Right lung (tissue), 2 donors: ENCODE measurements at regions not wholly inside any gene's neighbourhood (a gene's known extent, or its start where the extent isn't known, plus 50 kb on each side); places are given as distances from the start of the nearest gene placed in this dataset.

Experiments
- DNase-seq, 2 donors: peaks; one replicate each; pipeline ENCODE4 v3.0.0-alpha.2; 2013

GRCh38 chr20:48405909-48406308 is 421.9 kb downstream of the PREX1 start:
- no peak for DNase-seq

GRCh38 chr20:48404598-48404997 is 423.2 kb downstream of the PREX1 start:
- DNase-seq, result no peak

DNA sequence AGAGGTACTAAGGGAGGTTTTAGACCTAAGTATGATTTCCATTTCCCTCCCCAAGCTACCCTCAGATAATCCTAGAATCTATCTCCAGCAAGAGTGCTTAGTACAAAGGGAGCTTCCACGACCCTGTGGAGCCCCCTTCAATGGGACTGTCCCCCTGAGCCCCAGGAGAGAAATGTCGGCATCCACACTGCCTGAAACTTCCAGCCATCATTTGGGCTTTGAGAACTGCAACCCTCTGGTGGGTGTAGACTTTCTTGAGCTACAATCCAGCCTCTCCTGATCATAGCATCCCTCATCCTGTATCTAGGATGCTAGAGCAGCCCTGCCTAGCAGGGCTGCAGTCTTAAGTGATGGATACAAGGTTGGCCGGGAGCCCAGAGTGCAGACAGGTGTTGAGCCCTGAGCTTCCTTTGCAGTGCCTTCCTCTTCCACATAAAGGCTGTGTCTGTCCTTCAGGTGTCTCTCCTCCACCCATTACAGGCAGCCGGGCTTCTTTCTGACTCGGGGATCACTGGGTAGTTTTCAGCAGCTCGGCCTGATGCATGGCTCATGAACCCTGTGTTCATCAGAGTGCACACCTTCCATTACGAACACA is 424.5 kb downstream of the PREX1 start:
- DNase-seq, result no peak

DNA sequence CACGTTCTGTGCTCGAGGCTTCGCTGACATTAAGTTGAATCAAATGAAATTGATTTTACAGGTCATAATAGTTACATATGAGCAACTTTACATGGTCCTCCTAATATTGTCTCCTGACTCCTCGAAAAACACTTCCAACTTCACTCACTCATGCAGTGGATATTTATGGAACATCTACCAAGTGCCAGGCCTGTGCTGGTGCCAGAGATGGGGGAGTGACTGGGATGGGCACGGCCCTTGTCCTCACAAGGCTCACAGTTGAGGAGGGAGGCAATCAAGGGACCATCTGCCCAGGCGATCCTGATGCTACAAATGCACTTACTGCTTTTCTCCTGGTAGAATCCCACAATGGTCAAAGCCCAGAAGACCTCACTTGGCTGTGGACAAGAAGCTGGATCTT is 426.4 kb downstream of the PREX1 start:
- no peak for DNase-seq

DNA sequence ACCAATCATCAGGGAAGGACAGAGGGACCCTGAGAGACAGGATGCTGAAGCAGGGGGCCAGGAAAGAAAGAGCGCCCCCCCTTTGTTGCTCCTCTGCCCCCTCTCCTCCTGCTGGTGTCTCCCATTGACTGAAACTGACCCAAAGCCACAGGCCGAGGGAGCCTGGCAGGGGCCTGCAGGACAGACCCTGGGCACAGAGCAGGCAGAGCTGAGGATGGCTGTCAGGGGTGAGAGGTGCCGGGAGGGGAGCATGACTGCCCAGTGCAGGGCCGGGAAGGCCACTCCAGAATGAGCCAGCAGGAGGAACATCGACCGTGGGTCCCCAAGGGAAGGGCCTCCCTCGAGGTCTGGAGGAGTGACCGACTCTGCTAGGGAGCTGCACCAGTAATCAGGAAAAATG is 427.8 kb downstream of the PREX1 start:
- DNase-seq, result no peak

DNA sequence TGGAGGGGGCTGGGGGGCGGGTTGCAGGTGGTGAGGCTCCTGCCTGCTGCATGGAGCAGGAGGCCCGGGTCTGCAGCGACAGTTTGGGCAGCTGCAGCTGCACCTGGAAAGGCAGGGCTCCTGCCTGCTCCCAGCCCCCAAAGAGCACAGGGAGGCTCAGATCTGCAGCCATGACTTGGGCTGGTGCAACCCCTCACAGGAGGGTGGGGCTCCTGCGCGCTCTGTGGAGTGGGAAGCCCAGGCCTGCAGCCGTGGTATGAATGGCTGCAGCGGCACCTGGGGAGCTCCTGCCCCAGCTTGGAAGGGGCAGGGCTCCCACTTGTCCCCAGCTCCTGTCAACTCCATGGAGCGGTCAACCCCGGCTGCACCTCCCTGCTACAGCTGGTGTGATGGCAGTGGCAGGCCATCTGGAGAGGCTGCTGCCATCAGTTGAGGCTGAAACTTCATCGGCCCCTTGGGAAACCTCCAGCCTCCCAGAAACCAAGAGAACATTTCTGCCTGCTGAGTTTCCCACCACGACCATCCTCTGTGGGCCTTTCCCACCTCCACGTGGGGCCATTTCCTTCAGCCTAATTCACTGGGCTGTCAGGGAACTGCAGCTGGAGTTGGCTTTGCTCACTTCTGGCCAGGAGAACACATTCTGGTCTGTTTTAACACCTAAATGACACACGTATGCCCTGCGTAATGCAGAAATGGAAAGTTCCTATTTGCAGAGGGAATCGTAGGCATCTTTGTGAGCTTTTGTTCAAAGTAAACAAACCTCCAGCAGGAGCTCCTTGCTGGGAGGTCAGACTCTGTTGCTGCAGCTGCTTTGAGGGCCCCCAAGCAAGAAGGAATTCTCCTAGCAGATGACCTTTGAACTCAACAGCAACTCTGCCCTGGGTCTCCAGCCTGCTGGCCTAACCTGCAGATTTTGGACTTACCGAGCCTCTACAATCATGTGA is 429.0 kb downstream of the PREX1 start:
- no peak for DNase-seq

- peak; percentile 73 to 76 for DNase-seq
These were observed 430.6 kb downstream of the PREX1 start for GRCh38 chr20:48396981-48397861.

DNA sequence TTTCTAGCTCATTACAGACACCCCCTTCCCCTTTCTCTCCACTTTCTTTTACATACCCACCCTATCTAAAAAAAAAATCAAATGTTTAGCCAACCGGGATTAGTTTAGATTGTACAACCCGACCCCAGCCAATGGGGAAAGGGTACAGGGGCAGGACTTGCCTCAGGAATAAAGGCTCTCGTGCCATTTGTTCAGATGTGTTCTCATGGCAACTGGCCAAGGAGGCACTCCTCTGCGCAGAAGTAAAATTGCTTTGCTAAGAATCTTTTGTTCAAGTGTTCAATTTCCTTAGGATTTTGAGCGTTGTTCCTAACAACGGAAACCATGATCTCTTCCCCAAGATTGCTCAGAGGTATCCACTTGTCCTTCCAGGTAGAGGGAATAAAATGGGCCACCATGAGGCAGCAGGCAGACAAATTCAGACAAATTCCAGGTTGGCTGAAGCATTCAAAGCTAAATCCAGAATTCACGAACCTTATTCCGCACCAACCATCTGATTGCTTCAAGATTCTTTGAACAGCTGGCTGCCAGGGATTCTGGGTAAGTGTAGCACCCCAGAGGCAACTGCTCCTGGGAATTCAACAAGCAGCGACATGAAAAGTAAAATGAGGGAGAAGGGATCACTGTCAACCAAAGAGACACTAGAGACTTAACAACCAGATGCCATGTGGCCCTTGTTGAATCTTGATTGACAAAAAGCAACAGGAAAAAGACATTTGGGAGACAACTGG is 431.8 kb downstream of the PREX1 start:
- DNase-seq, result no peak

DNA sequence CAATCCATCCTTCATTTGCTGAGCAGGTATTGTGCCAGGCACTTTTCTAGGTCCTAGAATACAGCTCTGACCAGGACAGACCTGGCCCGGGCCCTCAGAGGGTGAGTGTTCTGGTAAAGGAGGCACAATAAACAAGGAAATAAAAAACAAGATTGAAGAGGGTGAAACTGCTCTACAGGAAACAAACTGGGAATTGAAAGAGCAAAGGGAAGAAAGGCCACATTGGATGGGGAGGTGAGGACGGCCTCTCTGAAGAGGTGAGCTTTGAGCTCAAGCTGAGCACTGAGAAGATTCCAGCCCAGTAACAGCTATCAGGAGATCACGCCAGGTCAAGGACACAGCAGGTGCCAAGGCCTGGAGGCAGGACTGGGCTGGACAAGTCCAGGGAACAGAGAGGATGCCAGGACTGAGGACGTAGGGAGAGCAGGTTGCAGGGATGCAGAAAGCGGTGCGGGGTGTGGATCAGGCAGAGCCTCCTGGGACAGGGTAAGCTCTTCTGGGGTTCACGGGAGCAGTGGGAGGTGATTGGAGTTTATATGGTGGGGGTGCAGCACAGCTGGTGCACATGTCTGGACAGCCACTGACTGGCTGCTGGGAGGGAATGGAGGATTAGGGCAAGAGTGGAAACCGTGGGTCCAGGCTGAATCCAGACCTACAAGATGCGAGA is 433.3 kb downstream of the PREX1 start:
- DNase-seq, result no peak

- no peak for DNase-seq
These were observed 434.0 kb downstream of the PREX1 start for GRCh38 chr20:48393737-48394314.

DNA sequence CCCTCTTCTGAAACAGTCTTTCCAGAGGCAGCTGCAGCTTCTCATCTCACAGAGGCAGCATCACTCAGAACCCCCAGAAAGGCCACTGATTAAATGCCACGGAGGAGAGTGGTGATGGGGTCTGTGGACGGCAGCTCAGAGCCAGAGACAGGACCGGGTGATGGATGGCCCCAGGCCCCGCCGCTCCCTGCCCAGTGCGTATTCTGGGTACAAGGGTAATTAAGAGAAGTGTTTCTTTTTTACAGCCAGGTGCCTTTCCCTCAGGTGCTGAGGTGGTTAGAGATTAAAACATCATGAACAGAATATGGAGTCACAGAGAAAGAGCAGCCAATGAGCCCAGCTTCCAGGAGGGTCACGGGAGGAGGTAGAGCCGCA is 434.5 kb downstream of the PREX1 start:
- DNase-seq, result no peak

- no peak for DNase-seq
These were observed 435.1 kb downstream of the PREX1 start for GRCh38 chr20:48392407-48393310.

- DNase-seq, result no peak
These were observed 436.8 kb downstream of the PREX1 start for GRCh38 chr20:48390981-48391380.

GRCh38 chr20:48387675-48388074 is 440.1 kb downstream of the PREX1 start:
- no peak for DNase-seq

DNA sequence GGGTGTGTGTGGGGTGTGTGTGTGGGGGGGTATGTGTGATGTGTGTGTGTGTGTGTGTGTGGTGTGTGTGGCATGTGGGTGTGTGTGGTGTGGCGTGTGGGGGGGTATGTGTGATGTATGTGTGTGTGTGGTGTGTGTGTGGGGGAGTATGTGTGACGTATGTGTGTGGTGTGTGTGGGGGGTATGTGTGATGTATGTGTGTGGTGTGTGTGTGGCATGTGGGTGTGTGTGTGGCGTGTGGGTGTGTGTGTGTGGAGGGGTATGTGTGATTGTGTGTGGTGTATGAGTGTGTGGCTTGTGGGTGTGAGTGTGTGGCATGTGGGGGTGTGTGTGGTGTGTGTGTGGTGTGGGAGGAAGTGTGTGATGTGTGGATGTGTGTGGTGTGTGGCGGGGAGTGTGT is 442.3 kb downstream of the PREX1 start:
- no peak for DNase-seq

- no peak for DNase-seq
These were observed 442.7 kb downstream of the PREX1 start for GRCh38 chr20:48385114-48385513.

GRCh38 chr20:48384147-48384818 is 443.5 kb downstream of the PREX1 start:
- DNase-seq, result no peak

- DNase-seq, result no peak
These were observed 444.5 kb downstream of the PREX1 start for GRCh38 chr20:48383252-48383651.

GRCh38 chr20:48382304-48382703 is 445.5 kb downstream of the PREX1 start:
- DNase-seq, result no peak
